ENCODE measurements at regions not wholly inside any gene's neighbourhood (a gene's known extent, or its start where the extent isn't known, plus 50 kb on each side); places are given as distances from the start of the nearest gene placed in this dataset.
"Not testable (repeated sequence)": the region's sequence is repeated elsewhere in the genome, so short reads cannot be mapped to it uniquely, and the experiment has no call there.

DNA sequence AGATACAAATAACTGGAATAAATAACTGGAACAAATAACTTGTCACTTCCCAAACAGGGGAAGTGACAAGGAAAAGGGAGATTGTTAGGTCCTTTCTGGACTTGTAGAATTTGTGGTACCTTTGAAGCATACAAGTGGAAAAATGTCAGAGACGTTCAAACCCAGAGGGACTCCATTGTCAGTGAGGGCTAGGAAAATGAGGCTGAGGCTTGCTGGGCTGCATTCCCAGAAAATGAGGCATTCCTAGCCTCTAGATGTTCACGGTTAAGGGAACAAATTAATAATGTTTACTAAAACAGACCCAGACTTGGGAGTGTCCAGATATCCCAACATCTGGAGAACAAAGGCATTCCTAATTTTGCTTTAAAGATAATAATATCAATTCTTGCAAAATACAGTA is 1158.0 kb downstream of the PCDH9 start:
- DNase-seq; H3K9me3 ChIP-seq (ENCODE audit: control insufficient read depth, low read length); intact Hi-C loops (cut with DNase I); H3K27me3 ChIP-seq (ENCODE audit: control insufficient read depth in 1 of 2, insufficient read depth in 2 of 2, low read length in 1 of 2); H3K36me3 ChIP-seq (ENCODE audit: control insufficient read depth in 1 of 2, insufficient read depth in 2 of 2, low read length in 1 of 2); H3K27ac ChIP-seq (ENCODE audit: low read depth in 1 of 2, low read length in 2 of 2); H3K4me1 ChIP-seq (ENCODE audit: control insufficient read depth in 1 of 2, insufficient read depth in 2 of 2, low read length in 2 of 2); ATAC-seq (ENCODE audit: low FRiP score); H3K4me3 ChIP-seq (ENCODE audit: low read length in 2 of 2): not testable (repeated sequence)
- WGBS, 2 donors: 50 to 54% methylated on average over 2 of the region's 2 CpGs

DNA sequence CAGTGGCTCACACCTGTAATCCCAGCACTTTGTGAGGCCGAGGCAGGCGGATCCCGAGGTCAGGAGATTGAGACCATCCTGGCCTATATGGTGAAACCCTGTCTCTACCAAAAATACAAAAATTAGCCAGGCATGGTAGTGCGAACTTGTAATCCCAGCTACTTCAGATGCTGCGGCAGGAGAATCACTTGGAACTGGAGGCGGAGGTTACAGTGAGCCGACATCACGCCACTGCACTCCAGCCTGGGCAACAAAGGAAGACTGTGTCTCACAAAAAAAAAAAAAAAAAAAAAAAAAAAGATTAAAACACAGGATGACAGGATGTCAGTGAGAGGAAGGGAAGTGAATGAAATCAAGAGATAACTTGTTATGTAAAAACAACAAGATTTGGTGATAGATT is 1158.5 kb downstream of the PCDH9 start:
- Histone ChIP-seq H3K4me1 (ENCODE audit: control insufficient read depth in 1 of 2, insufficient read depth in 2 of 2, low read length in 2 of 2) (no peaks in the 10 kb centered on the region), H3K4me3 (ENCODE audit: low read length in 2 of 2) (no peak overlapping the region), H3K9me3 (ENCODE audit: control insufficient read depth, low read length) (no peaks in the 10 kb centered on the region), H3K36me3 (ENCODE audit: control insufficient read depth in 1 of 2, insufficient read depth in 2 of 2, low read length in 1 of 2) (no peaks in the 10 kb centered on the region), H3K27ac (ENCODE audit: low read depth in 1 of 2, low read length in 2 of 2) (no peak overlapping the region), H3K27me3 (ENCODE audit: control insufficient read depth in 1 of 2, insufficient read depth in 2 of 2, low read length in 1 of 2) (no peaks in the 10 kb centered on the region)
- DNase-seq: no peak
- ATAC-seq (ENCODE audit: low FRiP score): no peak
- intact Hi-C loops (cut with DNase I): no loop called here
- 95 to 97% methylated on average over 8 of the region's 8 CpGs for WGBS, 2 donors

DNA sequence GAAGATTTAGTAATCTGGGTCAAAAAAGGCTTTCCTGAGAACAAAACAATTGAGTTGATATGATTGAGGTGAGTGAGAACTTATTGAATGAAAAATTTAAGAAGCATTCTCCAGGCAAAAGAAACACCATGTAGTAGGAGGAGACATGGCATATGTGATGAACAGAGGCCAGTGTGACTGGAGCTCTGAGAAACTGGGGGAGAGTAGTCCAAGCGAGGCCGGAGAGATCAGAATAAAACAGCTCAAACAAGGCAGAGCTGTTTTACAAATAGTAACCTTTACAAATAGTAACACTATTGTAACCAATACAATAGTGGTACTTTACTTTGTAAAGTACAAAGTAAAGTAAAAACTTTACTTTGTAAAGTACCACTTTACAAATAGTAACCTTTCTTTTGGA is 1159.1 kb downstream of the PCDH9 start:
- H3K27ac ChIP-seq (ENCODE audit: low read depth in 1 of 2, low read length in 2 of 2): no peak overlapping the region
- H3K4me3 ChIP-seq (ENCODE audit: low read length in 2 of 2): no peak overlapping the region
- no peaks in the 10 kb centered on the region for H3K9me3 ChIP-seq (ENCODE audit: control insufficient read depth, low read length)
- H3K27me3 ChIP-seq (ENCODE audit: control insufficient read depth in 1 of 2, insufficient read depth in 2 of 2, low read length in 1 of 2): no peaks in the 10 kb centered on the region
- intact Hi-C loops (cut with DNase I): no loop called here
- H3K36me3 ChIP-seq (ENCODE audit: control insufficient read depth in 1 of 2, insufficient read depth in 2 of 2, low read length in 1 of 2): no peaks in the 10 kb centered on the region
- ATAC-seq (ENCODE audit: low FRiP score) (no peak), DNase-seq (no peak)
- 86 to 90% methylated on average over 2 of the region's 2 CpGs for WGBS, 2 donors
- no peaks in the 10 kb centered on the region for H3K4me1 ChIP-seq (ENCODE audit: control insufficient read depth in 1 of 2, insufficient read depth in 2 of 2, low read length in 2 of 2)

DNA sequence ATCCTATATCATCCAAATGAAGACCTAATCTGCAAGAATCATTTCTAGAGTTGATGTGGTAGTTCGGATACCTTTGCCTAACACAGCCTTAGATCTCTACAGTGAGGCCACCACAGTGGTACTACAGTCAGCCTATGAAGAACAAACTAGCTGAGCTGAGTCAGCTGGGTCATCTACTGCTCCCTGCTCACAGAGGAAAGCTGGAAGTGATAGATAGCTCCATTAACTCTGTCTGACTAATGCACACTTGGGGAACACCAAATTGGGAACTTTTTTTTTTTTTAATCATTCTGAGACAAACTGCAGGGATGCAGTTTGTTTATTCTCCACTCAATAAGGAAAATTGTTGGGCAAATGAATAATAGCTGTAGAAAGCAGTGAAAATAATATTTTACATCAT is 1160.6 kb downstream of the PCDH9 start:
- intact Hi-C loops (cut with DNase I): no loop called here
- H3K27ac ChIP-seq (ENCODE audit: low read depth in 1 of 2, low read length in 2 of 2): no peak overlapping the region

DNA sequence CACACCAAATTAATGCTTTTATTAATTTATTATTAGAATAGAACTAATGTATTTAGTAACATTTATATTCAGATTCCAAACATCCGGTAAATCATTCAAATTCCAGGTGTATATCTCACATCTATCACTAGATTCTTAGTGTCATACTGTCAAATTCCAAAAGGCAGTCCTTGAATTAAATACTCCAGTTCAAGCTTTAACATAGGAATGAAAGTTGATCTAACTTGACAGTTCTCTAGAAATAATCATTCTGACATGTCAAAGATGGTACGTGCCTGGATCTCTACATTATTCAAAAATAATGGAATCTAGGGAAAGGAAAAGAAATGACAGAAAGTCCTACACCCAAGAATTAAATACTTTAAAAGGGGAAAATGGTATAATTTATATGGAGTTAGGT is 1161.5 kb downstream of the PCDH9 start:
- no peak for ATAC-seq (ENCODE audit: low FRiP score)
- whole genome bisulfite sequencing, 2 donors: 43 to 65% methylated on average over 2 of the region's 2 CpGs
- Histone ChIP-seq H3K9me3 (ENCODE audit: control insufficient read depth, low read length) (no peaks in the 10 kb centered on the region), H3K4me3 (ENCODE audit: low read length in 2 of 2) (no peak overlapping the region), H3K36me3 (ENCODE audit: control insufficient read depth in 1 of 2, insufficient read depth in 2 of 2, low read length in 1 of 2) (no peaks in the 10 kb centered on the region), H3K4me1 (ENCODE audit: control insufficient read depth in 1 of 2, insufficient read depth in 2 of 2, low read length in 2 of 2) (no peaks in the 10 kb centered on the region), H3K27me3 (ENCODE audit: control insufficient read depth in 1 of 2, insufficient read depth in 2 of 2, low read length in 1 of 2) (no peaks in the 10 kb centered on the region), H3K27ac (ENCODE audit: low read depth in 1 of 2, low read length in 2 of 2) (no peak overlapping the region)
- intact Hi-C loops (cut with DNase I): no loop called here
- DNase-seq: no peak

More for the DNA sequence above, 1160.6 kb downstream of the PCDH9 start:
- ATAC-seq (ENCODE audit: low FRiP score) (no peak), DNase-seq (no peak)
- Histone ChIP-seq H3K9me3 (ENCODE audit: control insufficient read depth, low read length) (no peaks in the 10 kb centered on the region), H3K36me3 (ENCODE audit: control insufficient read depth in 1 of 2, insufficient read depth in 2 of 2, low read length in 1 of 2) (no peaks in the 10 kb centered on the region), H3K27me3 (ENCODE audit: control insufficient read depth in 1 of 2, insufficient read depth in 2 of 2, low read length in 1 of 2) (no peaks in the 10 kb centered on the region), H3K4me1 (ENCODE audit: control insufficient read depth in 1 of 2, insufficient read depth in 2 of 2, low read length in 2 of 2) (no peaks in the 10 kb centered on the region), H3K4me3 (ENCODE audit: low read length in 2 of 2) (no peak overlapping the region)
- 79 to 82% methylated on average over 1 of the region's 1 CpG for WGBS, 2 donors

DNA sequence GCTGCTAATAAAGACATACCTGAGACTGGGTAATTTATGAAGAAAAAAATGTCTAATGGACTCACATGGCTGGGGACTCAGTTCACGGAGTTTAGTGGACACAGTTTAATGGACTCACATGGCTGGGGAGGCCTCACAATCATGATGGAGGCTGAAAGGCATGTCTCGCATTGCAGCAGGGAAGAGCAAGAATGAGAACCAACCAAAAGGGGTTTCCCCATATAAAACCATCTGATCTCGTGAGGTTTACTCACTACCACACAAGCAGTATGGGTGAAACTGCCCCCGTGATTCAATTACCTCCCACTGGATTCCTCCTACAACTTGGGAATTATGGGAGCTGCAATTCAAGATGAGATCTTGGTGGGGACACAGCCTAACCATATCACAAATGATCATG is 1181.2 kb downstream of the PCDH9 start:
- no peaks in the 10 kb centered on the region for H3K27me3 ChIP-seq (ENCODE audit: control insufficient read depth in 1 of 2, insufficient read depth in 2 of 2, low read length in 1 of 2)
- WGBS, 2 donors: 68 to 94% methylated on average over 4 of the region's 4 CpGs
- H3K36me3 ChIP-seq (ENCODE audit: control insufficient read depth in 1 of 2, insufficient read depth in 2 of 2, low read length in 1 of 2): no peaks in the 10 kb centered on the region
- H3K4me3 ChIP-seq (ENCODE audit: low read length in 2 of 2): no peak overlapping the region
- intact Hi-C loops (cut with DNase I): no loop called here
- DNase-seq (no peak), ATAC-seq (ENCODE audit: low FRiP score) (no peak)
- H3K27ac ChIP-seq (ENCODE audit: low read depth in 1 of 2, low read length in 2 of 2): no peak overlapping the region
- H3K9me3 ChIP-seq (ENCODE audit: control insufficient read depth, low read length): peaks cover 1% of the 10 kb centered on the region
- no peaks in the 10 kb centered on the region for H3K4me1 ChIP-seq (ENCODE audit: control insufficient read depth in 1 of 2, insufficient read depth in 2 of 2, low read length in 2 of 2)

DNA sequence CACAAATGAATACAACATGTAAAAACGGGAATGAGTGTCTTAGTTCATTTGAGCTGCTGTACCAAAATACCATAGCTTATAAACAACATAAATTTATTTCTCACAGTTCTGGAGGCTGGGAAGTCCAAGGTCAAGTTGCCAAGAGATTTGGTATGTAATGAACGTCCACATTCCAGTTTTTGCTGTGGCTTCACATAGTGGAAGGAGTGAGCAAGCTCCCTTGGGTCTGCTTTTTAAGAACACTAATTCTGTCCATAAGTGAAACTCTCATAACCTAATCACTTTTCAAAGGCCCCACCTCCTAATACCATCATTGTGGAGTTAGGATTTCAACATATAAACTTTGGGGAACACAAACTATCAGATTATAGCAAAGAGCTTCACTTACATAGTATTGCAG is 1189.6 kb downstream of the PCDH9 start:
- no peak for ATAC-seq (ENCODE audit: low FRiP score)
- Histone ChIP-seq H3K27ac (ENCODE audit: low read depth in 1 of 2, low read length in 2 of 2) (no peak overlapping the region), H3K9me3 (ENCODE audit: control insufficient read depth, low read length) (no peaks in the 10 kb centered on the region), H3K36me3 (ENCODE audit: control insufficient read depth in 1 of 2, insufficient read depth in 2 of 2, low read length in 1 of 2) (no peaks in the 10 kb centered on the region), H3K27me3 (ENCODE audit: control insufficient read depth in 1 of 2, insufficient read depth in 2 of 2, low read length in 1 of 2) (no peaks in the 10 kb centered on the region), H3K4me3 (ENCODE audit: low read length in 2 of 2) (no peak overlapping the region), H3K4me1 (ENCODE audit: control insufficient read depth in 1 of 2, insufficient read depth in 2 of 2, low read length in 2 of 2) (peaks cover 0 to 2% of the 10 kb centered on the region in 2 donors)
- 56 to 65% methylated on average over 2 of the region's 2 CpGs for WGBS, 2 donors
- DNase-seq: no peak
- intact Hi-C loops (cut with DNase I): no loop called here

DNA sequence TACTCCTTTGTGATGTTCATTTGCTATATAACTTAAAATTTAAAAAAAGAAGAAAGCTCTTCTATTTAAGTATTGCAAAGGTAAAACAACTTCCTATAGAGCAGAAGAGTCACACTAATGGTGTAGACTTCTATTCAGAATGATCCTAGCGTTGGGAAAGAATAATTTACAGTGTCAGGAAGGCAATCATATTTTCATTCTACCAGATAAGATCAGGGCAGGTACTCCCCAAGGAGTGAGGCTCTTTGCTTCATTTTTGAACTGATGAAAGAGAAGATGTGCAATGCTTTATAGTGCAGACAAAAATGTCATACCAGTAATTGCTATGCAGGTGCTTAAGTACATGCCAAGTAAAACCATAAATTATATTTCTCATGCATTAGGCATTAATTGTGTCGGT is 1193.0 kb downstream of the PCDH9 start:
- 85 to 90% methylated on average over 2 of the region's 2 CpGs for WGBS, 2 donors
- ATAC-seq (ENCODE audit: low FRiP score): no peak
- Histone ChIP-seq H3K36me3 (ENCODE audit: control insufficient read depth in 1 of 2, insufficient read depth in 2 of 2, low read length in 1 of 2) (no peaks in the 10 kb centered on the region), H3K27ac (ENCODE audit: low read depth in 1 of 2, low read length in 2 of 2) (no peak overlapping the region), H3K9me3 (ENCODE audit: control insufficient read depth, low read length) (no peaks in the 10 kb centered on the region), H3K4me1 (ENCODE audit: control insufficient read depth in 1 of 2, insufficient read depth in 2 of 2, low read length in 2 of 2) (peaks cover 0 to 2% of the 10 kb centered on the region in 2 donors), H3K27me3 (ENCODE audit: control insufficient read depth in 1 of 2, insufficient read depth in 2 of 2, low read length in 1 of 2) (no peaks in the 10 kb centered on the region), H3K4me3 (ENCODE audit: low read length in 2 of 2) (no peak overlapping the region)
- intact Hi-C loops (cut with DNase I): no loop called here
- DNase-seq: no peak

DNA sequence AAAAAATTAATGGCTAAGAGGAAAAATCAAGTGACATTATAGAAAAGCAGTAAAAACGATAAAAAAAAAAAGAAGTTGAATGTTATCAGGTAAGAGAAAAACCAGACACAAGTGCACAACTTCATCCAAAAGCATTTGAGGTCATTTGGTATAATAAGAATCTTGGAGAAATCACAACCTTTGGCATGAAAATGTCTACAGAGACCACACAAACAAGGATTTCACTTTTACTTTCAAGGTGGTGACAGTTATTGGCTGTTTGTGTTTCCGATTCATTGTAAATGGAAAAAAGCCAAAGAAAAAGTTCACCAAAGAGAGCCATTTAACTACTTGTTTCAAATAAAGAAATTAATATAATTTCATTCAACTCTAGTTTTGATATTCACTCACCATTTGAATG is 1193.5 kb downstream of the PCDH9 start:
- H3K27ac ChIP-seq (ENCODE audit: low read depth in 1 of 2, low read length in 2 of 2): no peak overlapping the region
- H3K4me3 ChIP-seq (ENCODE audit: low read length in 2 of 2): no peak overlapping the region
- H3K9me3 ChIP-seq (ENCODE audit: control insufficient read depth, low read length): no peaks in the 10 kb centered on the region
- H3K4me1 ChIP-seq (ENCODE audit: control insufficient read depth in 1 of 2, insufficient read depth in 2 of 2, low read length in 2 of 2): peaks cover 0 to 2% of the 10 kb centered on the region in 2 donors
- no peaks in the 10 kb centered on the region for H3K36me3 ChIP-seq (ENCODE audit: control insufficient read depth in 1 of 2, insufficient read depth in 2 of 2, low read length in 1 of 2)
- intact Hi-C loops (cut with DNase I): no loop called here
- H3K27me3 ChIP-seq (ENCODE audit: control insufficient read depth in 1 of 2, insufficient read depth in 2 of 2, low read length in 1 of 2): no peaks in the 10 kb centered on the region
- 4 to 16% methylated on average over 2 of the region's 2 CpGs for WGBS, 2 donors
- no peak for ATAC-seq (ENCODE audit: low FRiP score)
- DNase-seq: no peak
